DMS153 treated with DMSO at 0.1 percent for 48 hours (cell line): ENCODE measurements at regions not wholly inside any gene's neighbourhood (a gene's known extent, or its start where the extent isn't known, plus 50 kb on each side); places are given as distances from the start of the nearest gene placed in this dataset.
"Not testable (repeated sequence)": the region's sequence is repeated elsewhere in the genome, so short reads cannot be mapped to it uniquely, and the experiment has no call there.

Experiments used
- DNase-seq: peaks from one replicate; lab custom pipeline; 2025; ENCODE audit not compliant: unreplicated experiment; lab: John Stamatoyannopoulos, UW

DNA sequence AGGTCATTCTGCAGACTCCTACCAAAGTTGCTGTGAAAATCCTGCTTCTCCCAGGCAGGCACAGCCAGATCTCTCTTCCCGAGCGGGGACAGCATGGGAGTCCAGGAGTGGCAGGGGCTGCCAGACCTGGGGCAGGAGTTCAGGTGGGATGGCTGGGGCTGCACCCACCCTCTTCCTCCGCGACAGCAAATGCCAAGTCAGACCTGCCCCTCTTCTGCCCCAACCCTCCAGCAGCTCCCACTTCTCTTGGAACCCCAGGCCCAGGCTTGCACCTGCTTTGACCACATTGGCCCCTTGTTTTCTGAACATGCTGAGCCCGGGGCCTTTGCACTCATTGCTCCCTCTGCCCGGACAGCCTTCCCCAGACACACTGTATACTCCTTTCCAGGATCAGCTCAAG is 288.2 kb upstream of the HS6ST1 start:
- no peak for DNase-seq

DNA sequence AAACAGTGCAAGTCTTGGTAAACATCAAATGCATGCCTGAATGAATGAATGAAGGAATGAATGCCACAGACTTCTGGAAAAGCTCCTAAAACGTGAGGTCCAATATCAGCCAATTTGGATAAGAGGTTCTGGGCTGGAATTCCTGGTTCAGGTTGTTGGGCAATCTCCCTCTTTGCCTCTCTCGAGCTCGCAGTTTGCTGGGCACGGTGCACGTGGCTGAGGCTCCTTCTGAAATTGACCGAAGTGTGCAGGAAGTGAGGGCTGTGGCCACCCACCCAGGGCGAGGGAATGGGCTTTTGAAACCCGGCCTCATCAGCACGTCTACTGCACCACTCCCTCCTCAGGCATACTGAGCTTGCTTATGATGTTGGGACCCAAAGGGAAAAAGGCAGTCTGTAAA is 288.8 kb upstream of the HS6ST1 start:
- DNase-seq: no peak

DNA sequence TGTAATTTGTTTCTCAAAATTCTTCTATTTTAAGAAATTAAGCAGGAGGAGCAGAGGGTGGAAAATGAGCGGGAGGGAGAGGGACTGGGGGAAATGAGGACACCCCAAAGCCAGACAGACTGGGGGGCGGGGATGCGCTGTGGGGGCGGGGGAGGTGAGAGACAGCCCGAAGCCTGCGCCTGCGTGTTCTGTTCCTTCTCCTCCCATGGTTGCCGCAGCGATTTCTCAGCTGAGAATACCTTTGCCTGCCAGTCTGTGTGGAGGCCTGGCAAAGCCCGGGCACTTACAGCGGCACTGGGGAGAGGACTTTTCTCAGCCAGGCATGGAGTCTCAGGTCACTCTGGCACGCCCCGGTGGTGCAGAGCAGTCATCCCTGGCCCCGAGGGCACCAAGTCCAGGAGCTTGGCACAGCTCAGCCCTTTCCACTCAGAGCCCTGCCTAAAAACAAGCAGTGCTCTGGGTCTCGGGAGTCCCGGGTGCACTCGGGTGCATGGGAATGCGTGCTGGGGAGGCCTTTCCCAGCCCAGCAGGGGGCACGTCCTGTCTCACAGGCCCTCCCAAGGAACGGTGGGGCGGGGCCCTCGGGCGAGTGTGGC is 289.3 kb upstream of the HS6ST1 start:
- no peak for DNase-seq

DNA sequence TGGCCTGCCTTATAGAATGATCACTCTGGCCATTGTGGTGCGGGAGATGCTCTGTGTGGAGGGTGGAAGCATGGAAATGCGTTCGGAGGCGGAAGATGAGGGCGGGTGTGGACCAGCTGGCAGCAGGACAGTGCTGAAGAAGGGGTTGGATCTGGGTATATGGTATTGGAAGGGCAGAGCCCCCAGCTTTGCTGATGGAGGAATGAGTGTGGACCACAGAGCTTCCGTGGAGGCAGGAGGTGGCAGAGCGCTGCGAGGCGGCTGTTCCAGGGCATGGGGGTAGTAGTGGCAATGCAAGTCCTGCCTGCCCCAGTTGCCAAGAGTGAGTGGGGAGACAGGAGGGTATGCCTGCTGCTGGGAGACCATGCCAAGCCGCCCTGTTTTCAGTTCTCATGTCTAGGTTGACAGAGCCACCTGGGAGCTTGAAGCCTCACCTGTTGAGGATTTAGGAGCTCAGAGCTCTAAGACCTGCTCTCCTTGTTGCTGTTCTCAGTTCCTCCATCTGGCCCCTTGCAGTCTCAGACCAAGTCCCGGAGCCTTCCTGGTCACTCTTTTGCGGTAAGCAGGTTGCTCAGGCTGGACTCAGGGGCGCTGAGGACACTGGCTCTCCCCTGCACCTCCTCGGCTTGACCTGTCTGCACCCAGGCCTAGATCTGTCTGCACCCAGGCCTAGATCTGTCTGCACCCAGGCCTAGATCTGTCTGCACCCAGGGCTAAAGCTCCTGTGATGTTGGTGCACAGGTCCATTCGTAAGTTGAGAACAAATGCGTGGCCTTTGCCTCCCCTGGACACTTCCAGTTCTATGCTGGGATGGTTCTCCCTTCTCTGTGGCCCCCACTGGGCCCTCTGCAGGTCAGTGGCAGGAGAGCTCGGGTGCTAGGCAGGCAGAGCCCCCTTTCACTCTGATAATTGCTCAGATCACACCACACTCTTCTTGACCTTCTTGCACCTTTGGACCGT is 290.5 kb upstream of the HS6ST1 start:
- DNase-seq: no peak

- DNase-seq: no peak
Observed at GRCh38 chr2:128610496-128610895, 291.8 kb upstream of the HS6ST1 start.

DNA sequence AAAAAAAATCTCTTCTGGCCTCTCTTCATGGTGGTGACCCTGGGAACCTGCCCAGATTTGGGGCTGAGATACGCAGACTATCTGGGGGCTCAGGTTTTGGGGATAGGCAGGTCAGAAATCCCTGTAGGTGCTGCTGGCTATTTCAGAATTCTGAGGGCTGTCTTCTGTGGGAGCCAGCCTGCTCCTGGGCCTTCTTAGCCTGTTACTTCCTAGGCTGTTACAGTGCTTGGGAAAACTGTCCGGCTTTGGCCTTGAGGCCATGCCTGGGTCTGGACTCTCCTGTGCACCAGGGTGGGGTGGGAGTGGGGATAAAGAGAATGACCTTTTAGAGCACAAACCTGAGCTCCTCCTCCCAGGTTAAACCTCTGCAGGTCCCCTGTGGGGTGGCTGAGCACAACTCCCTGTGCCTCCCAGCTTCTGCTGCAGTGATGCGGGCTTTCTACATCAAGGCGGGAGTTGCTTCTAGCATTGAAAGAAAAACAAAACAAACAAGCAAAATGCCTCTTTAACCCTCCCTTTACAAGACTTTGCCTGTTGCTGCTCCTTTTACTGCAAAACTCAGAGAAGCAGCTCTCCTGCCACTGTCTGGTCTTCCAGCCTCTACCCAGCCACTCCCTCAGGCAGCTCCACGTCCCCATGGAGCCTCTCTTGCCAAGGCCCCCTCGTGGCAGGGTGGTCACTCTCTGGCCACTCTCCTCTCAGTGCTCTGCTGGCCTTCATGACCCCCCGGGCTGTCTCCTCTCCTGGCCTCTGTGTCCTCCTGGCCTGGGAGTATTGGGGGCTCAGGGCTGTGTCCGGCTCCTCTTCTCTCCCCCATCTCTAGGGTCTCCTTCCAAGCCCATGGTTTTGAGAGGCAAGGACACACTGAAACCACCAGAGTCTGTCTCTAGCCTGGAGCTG is 293.0 kb upstream of the HS6ST1 start:
- DNase-seq: no peak

GRCh38 chr2:128612628-128613027 is 294.0 kb upstream of the HS6ST1 start:
- no peak for DNase-seq

DNA sequence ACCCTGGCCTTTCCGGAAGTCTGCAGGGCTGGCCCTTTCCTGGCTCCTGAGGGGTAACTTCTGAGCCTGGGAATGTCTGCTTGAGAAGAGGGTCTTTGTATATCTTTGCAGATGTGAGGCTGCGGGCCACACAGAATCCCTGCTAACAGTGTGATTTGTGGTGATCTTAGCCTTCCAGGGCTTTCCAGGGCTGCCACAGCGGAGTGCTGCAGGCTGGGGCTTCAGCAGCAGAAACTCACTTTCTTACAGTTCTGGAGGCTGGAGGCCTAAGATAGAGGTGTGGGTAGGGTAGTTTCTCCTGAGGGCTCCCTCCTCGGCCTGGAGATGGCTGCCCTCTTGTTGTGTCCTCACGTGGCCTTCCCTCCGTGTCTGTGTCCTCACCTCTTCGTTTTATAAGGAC is 294.7 kb upstream of the HS6ST1 start:
- DNase-seq: no peak

- DNase-seq: no peak
Observed at GRCh38 chr2:128613876-128614275, 295.2 kb upstream of the HS6ST1 start.

- DNase-seq: not testable (repeated sequence)
Observed at GRCh38 chr2:128614907-128615306, 296.2 kb upstream of the HS6ST1 start.

- DNase-seq: no peak
Observed at GRCh38 chr2:128615571-128615970, 296.9 kb upstream of the HS6ST1 start.

GRCh38 chr2:128617029-128617590 is 298.4 kb upstream of the HS6ST1 start:
- DNase-seq: no peak

DNA sequence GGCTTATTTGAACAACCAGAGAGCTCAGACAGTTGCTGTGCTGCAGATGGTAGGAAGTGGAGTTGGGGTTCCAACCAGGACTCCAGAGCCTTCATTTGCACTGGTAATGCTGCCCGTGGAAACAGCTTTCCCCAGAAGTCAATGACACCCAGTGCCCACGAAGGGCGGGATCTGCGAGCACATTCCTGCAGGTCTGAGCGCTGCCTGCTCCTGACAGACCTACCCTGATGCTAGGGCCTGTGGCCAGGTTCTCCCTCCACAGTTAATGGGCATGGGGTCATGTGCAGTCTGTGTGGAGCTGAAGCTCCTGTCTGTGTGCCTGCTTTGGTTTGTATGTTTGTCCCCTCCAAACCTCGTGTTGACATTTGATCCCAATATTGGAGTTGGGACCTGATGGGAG is 299.0 kb upstream of the HS6ST1 start:
- no peak for DNase-seq

- DNase-seq: no peak
Observed at GRCh38 chr2:128618642-128619041, 300.0 kb upstream of the HS6ST1 start.

DNA sequence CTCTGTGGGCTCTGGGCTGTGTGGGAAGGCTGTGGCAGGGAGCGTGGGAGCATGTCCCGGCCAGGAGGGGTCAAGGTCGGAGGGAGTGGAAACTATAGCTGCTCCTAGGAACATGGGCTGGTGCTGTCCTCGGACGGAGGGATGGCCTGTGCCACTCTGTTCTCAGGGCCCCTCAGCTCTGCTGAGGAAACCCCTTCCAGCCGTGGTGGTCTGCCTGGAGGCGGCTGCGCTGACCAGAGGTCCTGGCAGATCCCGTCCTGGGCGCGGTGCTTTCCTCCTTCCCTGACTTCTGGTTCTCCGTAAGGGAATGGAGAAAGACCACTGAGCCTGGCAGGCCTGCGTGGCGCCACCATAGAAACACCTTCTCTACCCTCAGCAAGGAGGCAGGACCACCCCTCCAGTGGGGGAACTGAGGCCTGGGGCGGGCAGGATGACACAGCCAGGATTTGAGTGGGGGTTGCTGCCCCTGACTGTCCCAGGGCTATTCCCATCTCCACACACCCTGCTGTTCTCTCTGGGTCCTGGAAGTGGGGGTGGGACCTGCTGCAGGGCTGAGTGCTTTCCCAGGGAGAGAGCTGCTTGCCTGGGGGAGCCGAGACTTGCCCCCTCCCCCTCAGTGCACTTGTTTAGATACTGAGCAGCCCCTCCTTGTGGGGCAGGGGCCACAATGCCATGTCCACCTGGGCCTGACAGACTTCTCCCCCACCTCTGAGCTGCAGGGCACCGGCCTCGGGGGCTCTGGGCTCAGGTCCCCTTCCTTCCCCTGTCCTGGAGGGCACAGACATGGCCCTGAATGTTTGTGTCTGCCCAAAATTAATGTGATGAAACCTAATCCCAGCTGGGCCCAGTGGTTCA is 301.0 kb upstream of the HS6ST1 start:
- DNase-seq: no peak

GRCh38 chr2:128621074-128621473 is 302.4 kb upstream of the HS6ST1 start:
- no peak for DNase-seq

DNA sequence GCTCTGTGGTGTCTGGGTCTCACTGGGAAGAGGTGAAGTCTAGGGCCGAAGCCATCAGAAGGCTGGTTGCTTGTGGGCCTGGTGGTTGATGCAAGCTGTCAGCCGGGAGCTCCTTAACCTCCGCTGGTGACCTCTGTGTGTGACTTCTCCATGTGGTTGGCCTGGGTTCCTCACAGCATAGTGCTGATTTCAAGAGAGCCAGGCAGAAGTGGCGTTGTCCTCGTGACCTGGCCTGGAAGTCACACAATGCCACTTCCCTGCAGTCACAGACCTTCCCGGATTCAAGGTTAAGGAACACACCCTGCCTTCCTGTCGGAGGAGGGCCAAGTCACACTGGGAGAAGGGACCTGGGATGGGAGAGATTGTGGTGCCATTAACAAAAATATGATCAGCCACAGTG is 303.7 kb upstream of the HS6ST1 start:
- no peak for DNase-seq

DNA sequence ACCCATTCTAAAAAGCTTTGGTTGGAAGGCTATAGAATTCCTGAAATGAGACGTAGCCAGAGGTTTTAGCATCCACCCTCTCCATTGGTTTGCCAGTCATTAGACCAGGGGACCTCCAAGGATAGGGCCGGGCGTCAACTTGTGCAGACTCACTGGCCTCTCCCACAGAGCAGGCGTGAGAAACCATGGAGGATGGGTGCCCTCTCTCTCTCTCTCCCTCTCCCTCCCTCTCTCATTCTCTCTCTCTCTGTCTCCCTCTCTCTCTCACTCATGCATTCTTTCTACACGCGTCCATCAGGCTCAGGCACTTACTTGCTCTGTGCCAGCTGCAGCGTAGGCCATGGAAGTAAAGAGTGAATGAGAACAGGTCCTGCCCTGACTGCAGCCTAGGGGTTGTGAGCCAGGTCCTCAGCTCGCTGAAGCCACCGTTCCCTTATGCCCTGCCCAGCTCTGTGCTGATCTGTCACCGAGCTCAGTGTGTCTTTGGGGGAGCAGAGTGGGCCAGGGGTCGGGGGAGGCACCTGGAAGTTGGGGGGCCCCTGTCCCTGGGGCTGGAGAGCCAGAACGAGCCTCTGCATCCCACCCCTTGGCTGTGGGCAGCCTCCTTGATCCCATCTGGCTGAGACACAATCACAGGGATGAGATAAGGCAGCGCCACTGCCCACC is 304.4 kb upstream of the HS6ST1 start:
- DNase-seq: no peak
